MM.1S (cell line): ENCODE measurements at regions not wholly inside any gene's neighbourhood (a gene's known extent, or its start where the extent isn't known, plus 50 kb on each side); places are given as distances from the start of the nearest gene placed in this dataset.

ENCODE experiments used
- DNase-seq: peaks from one replicate; pipeline ENCODE4 v3.0.0-alpha.2; 2015
- H2AFZ ChIP-seq: fragments of 300-600 bp; sonication (generic); 2 replicates; pipeline ENCODE4 v1.6.0; 2016; ENCODE audit warnings: antibody characterized with exemption, low read length
- H3F3A ChIP-seq: fragments of 300-600 bp; sonication (generic); 2 replicates; pipeline ENCODE4 v1.6.1; 2016; ENCODE audit warnings: mild to moderate bottlenecking, antibody characterized with exemption, low read length, moderate library complexity, mixed read lengths; ENCODE audit not compliant: insufficient read depth
- H3K27ac ChIP-seq: fragments of 300-600 bp; sonication (generic); 2 replicates; pipeline ENCODE4 v1.5.1; 2016; ENCODE audit warnings: mild to moderate bottlenecking, low read length
- H3K27me3 ChIP-seq: fragments of 300-600 bp; sonication (generic); replicated peaks from 2 replicates; pipeline ENCODE4 v1.6.0; 2016; ENCODE audit warnings: low read length; ENCODE audit not compliant: insufficient read depth
- H3K36me3 ChIP-seq: fragments of 300-600 bp; sonication (generic); replicated peaks from 2 replicates; pipeline ENCODE4 v1.6.1; 2016; ENCODE audit warnings: mild to moderate bottlenecking, low read length, mixed read lengths; ENCODE audit not compliant: insufficient read depth
- H3K4me1 ChIP-seq: fragments of 300-600 bp; sonication (generic); 2 replicates; pipeline ENCODE4 v1.6.1; 2016; ENCODE audit warnings: low read length, mixed read lengths
- H3K4me2 ChIP-seq: fragments of 300-600 bp; sonication (generic); 2 replicates; pipeline ENCODE4 v1.6.0; 2016; ENCODE audit warnings: low read depth, low read length
- H3K4me3 ChIP-seq: fragments of 300-600 bp; sonication (generic); 2 replicates; pipeline ENCODE4 v1.5.1; 2016; ENCODE audit warnings: low read length, mixed read lengths
- H3K79me2 ChIP-seq: fragments of 300-600 bp; sonication (generic); 2 replicates; pipeline ENCODE4 v1.6.1; 2016; ENCODE audit warnings: mixed run types, low read length, mixed read lengths
- H3K9ac ChIP-seq: fragments of 300-600 bp; sonication (generic); 2 replicates; pipeline ENCODE4 v1.6.1; 2016; ENCODE audit warnings: low read length, mixed read lengths
- H3K9me2 ChIP-seq: fragments of 300-600 bp; sonication (generic); replicated peaks from 2 replicates; pipeline ENCODE4 v1.6.1; 2016; ENCODE audit warnings: mild to moderate bottlenecking, low read length, mixed read lengths; ENCODE audit not compliant: insufficient read depth
- H3K9me3 ChIP-seq: fragments of 300-600 bp; sonication (generic); replicated peaks from 2 replicates; pipeline ENCODE4 v1.6.1; 2016; ENCODE audit warnings: mild to moderate bottlenecking, low read length, mixed read lengths; ENCODE audit not compliant: insufficient read depth
- H4K20me1 ChIP-seq: fragments of 300-600 bp; sonication (generic); 2 replicates; pipeline ENCODE4 v1.6.1; 2016; ENCODE audit warnings: mild to moderate bottlenecking, low read length, moderate library complexity, mixed read lengths; ENCODE audit not compliant: insufficient read depth
- EZH2 ChIP-seq: fragments of 300-600 bp; sonication (generic); optimal IDR thresholded peaks from 2 replicates; pipeline ENCODE3; 2017; ENCODE audit warnings: low read depth, mild to moderate bottlenecking, antibody characterized with exemption, low read length, mixed read lengths
- EZH2phosphoT487 ChIP-seq: fragments of 300-600 bp; sonication (generic); IDR thresholded peaks from 2 replicates; pipeline ENCODE4 v1.6.1; 2018; ENCODE audit warnings: antibody characterized with exemption, low read length
- TF ChIP-seq, protein P1 (sequence below): fragments of 300-600 bp; sonication (generic); IDR thresholded peaks from 2 replicates; pipeline ENCODE4 v1.5.1; 2016; ENCODE audit warnings: antibody characterized with exemption, low read length, mixed read lengths

DNA sequence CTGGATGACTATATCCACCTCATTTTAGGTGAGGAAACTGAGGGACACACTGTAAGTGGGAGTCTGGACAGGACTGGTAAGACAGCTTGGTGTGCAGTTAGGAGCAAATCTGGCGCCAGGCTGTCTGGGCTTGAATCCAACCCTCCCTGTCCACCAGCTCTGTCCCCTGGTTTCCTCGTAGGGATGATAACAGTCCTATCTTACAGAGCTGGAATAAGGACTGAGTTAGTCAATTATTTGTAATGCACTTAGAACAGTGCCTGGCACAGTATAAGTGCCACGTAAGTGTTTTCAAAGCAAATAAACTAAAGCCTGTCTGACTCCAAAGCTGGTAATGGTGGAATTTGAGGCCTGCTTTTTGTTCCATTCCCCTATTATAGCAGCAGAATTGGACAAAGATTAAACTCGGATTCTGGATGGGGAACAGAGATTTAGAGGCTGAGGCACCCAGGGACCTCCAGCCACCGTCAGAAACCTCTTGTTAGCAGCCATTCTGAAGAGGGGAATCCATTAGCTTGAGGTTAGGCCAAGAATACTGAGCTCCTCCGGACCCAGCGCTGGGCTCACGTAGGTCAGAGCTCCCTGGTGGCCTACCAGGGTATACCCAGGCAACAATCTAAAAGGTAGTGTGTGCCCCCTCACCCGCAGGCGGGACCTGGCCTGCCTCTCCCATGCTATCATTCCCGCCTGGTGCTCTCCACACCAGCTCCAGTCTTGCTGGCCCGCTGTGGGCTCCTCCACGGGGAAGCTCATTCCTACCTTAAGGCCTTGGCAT is 102.1 kb downstream of the UCHL1 start:
- no peak for DNase-seq
- H3K4me3 ChIP-seq = no peak overlapping the region

DNA sequence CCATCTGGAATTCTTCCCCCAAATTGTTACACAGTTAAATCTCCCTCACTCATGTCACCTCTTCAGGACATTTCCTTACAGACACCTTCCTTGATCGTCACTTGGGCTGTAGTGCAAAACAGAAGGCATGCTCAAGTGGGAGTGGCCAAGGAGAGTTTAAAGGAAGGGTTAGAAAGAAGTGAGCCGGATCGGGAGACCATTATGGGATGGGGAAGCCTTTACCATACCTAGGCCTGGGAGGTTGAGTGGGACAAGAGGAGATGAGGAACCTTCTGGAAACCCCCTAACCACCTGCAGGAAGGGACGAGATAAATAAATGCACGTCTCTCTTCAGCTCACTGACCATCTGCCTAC is 102.7 kb downstream of the UCHL1 start:
- Histone ChIP-seq H3K9me3 (no peaks in the 10 kb centered on the region), H3K4me3 (no peak overlapping the region), H3K9me2 (no peaks in the 10 kb centered on the region), H4K20me1 (no peaks in the 10 kb centered on the region), H2AFZ (no peak overlapping the region), H3F3A (no peaks in the 10 kb centered on the region), H3K36me3 (no peaks in the 10 kb centered on the region), H3K9ac (no peak overlapping the region), H3K27ac (no peak overlapping the region), H3K27me3 (no peaks in the 10 kb centered on the region), H3K79me2 (no peaks in the 10 kb centered on the region), H3K4me2 (no peak overlapping the region), H3K4me1 (no peaks in the 10 kb centered on the region)
- DNase-seq = no peak
- no peak for TF ChIP-seq EZH2phosphoT487

More for the DNA sequence above, 102.1 kb downstream of the UCHL1 start:
- no peaks in the 10 kb centered on the region for H3K79me2 ChIP-seq
- no peak overlapping the region for H2AFZ ChIP-seq
- no peak overlapping the region for H3K27ac ChIP-seq
- no peaks in the 10 kb centered on the region for H3K4me1 ChIP-seq
- no peaks in the 10 kb centered on the region for H3K27me3 ChIP-seq
- no peaks in the 10 kb centered on the region for H4K20me1 ChIP-seq
- H3F3A ChIP-seq = no peaks in the 10 kb centered on the region
- no peak overlapping the region for H3K9ac ChIP-seq
- H3K4me2 ChIP-seq = no peak overlapping the region
- H3K9me2 ChIP-seq = no peaks in the 10 kb centered on the region
- TF ChIP-seq EZH2 = no peak
- TF ChIP-seq, protein P1, sequence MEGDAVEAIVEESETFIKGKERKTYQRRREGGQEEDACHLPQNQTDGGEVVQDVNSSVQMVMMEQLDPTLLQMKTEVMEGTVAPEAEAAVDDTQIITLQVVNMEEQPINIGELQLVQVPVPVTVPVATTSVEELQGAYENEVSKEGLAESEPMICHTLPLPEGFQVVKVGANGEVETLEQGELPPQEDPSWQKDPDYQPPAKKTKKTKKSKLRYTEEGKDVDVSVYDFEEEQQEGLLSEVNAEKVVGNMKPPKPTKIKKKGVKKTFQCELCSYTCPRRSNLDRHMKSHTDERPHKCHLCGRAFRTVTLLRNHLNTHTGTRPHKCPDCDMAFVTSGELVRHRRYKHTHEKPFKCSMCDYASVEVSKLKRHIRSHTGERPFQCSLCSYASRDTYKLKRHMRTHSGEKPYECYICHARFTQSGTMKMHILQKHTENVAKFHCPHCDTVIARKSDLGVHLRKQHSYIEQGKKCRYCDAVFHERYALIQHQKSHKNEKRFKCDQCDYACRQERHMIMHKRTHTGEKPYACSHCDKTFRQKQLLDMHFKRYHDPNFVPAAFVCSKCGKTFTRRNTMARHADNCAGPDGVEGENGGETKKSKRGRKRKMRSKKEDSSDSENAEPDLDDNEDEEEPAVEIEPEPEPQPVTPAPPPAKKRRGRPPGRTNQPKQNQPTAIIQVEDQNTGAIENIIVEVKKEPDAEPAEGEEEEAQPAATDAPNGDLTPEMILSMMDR = no peak
- no peak for TF ChIP-seq EZH2phosphoT487
- no peaks in the 10 kb centered on the region for H3K9me3 ChIP-seq
- no peaks in the 10 kb centered on the region for H3K36me3 ChIP-seq

DNA sequence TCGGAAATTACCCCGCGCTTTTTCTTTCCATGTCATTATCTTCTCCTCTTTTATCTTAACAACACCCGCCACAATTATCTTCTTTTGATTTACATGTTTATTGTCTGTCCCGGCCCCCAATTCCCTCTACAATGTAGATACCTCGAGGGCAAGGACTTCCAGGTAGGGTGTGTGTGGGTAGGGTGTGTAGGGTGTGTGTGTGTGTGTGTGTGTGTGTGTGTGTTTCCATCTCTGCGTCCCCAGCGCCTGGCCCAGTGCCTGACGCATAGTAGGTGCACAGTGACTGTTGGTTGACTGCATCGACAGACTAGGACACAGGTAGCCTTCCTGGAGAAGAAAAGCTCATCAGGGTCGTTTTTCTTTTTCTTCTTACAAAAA is 103.1 kb downstream of the UCHL1 start:
- Histone ChIP-seq H4K20me1 (no peaks in the 10 kb centered on the region), H3F3A (no peaks in the 10 kb centered on the region), H3K27me3 (no peaks in the 10 kb centered on the region), H3K27ac (no peak overlapping the region), H3K9ac (no peak overlapping the region), H3K4me2 (peak overlapping the region; percentile 68; the same call in 1 of the 2 replicates), H3K9me2 (no peaks in the 10 kb centered on the region), H3K36me3 (no peaks in the 10 kb centered on the region), H3K4me3 (peak overlapping the region; percentile 70), H3K9me3 (no peaks in the 10 kb centered on the region), H2AFZ (peak overlapping the region; percentile 88), H3K4me1 (no peaks in the 10 kb centered on the region), H3K79me2 (no peaks in the 10 kb centered on the region)
- TF ChIP-seq EZH2phosphoT487 (no peak), EZH2 (no peak)
- TF ChIP-seq, protein P1 = no peak
- no peak for DNase-seq

DNA sequence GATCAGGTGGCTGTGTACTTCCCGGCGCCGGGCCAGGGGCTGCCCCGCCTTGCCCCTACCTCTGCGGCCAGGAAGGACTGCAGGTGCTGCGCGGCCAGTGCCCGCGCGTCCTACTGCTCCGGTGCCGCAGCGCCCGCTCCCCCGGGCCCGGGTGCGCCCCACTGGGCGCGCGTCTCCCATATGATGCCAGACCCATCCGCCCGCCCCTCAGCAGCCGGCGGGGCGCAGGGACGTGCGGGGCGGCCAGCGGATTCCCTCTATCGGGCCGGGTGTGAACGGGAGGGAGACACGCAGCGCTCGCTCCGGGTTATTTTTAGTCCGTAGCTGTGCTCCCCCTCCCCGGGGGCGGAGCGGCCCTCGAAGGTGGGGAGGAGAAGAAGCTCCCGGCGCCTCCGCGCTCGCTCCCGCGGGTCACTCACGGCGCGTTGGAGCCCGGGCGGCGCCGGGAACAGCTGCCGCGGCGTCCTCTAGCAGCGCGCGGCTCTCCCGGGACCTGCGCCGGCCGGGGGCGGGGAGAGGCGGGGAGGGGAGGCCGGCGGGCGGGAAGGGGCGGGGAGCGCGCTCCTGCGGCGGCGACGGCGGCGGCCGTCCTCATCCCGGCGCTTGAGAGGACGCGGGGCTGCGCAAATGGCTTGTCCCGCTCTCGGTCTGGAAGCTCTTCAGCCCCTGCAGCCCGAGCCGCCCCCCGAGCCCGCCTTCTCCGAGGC is 103.6 kb downstream of the UCHL1 start:
- DNase-seq = peak; percentile 65
- no peak for TF ChIP-seq EZH2
- TF ChIP-seq, protein P1 = no peak
- TF ChIP-seq EZH2phosphoT487 = no peak
- Histone ChIP-seq H2AFZ (peak overlapping the region; percentile 88), H3K9me2 (no peaks in the 10 kb centered on the region), H3K4me3 (peak overlapping the region; percentile 70), H3K9me3 (no peaks in the 10 kb centered on the region), H3F3A (no peaks in the 10 kb centered on the region), H3K4me2 (peak overlapping the region; percentile 97), H4K20me1 (no peaks in the 10 kb centered on the region), H3K9ac (peak overlapping the region; percentile 31; the same call in 1 of the 2 replicates), H3K36me3 (no peaks in the 10 kb centered on the region), H3K4me1 (no peaks in the 10 kb centered on the region), H3K27ac (no peak overlapping the region), H3K27me3 (no peaks in the 10 kb centered on the region), H3K79me2 (no peaks in the 10 kb centered on the region)
